GM18519 (cell line): ENCODE measurements at regions not wholly inside any gene's neighbourhood (a gene's known extent, or its start where the extent isn't known, plus 50 kb on each side); places are given as distances from the start of the nearest gene placed in this dataset.
A peak's percentile ranks its signal among the peaks of the same experiment; 100 is the strongest.
"Not testable (repeated sequence)": the region's sequence is repeated elsewhere in the genome, so short reads cannot be mapped to it uniquely, and the experiment has no call there.

Source experiments
- ATAC-seq: cut with Tn5 transposase; IDR thresholded peaks from one replicate; pipeline ENCODE4 v1.9.1; 2021; ENCODE audit warnings: mild to moderate bottlenecking, moderate library complexity; ENCODE audit not compliant: unreplicated experiment, low FRiP score

DNA sequence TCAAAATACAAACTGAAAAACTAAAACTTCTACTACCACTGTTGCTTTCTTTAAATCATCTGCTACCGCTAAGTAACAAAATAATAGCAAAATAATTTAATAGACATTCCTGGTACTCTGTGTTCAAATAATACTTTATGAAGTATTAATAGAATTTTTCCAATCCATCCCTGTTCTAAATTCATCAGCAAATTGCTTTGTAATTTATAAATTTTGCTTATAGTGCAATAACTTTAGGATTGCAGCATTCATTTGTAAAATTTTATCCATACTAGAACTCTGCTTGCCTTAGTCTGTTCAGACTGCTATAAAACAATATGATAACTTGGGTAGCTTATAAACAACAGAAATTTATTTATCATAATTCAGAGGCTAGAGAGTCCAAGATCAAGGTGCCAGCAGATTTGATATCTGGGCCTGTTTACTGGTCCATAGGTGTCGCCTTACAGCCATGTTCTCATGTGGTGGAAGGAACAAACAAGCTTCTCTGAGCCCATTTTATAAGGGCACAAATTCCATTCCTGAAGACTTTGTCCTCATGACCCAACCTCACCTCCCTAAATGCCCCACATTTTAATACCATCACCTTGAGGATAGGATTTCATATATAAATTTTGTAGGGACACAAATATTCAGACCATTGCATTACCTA lies 415.1 kb upstream of the MAP2 start:
- ATAC-seq, result no peak

DNA sequence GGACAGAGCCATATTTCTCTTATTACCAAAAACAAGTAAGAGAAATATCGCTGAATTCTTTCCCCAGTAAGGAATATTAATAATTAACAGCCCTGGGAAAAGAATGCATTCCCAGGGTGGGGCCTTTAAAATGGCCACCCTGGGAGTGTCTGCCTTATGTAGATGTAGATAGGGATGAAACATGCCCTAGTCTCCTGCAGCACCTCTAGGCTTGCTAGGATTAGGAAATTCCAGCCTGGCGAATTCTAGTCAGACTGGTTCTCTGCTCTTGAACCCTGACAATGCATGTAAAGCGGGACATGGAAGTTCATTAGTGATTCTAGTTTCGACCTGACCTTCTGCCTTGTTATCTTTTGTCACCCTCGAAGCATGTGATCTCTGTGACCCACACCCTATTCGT lies 405.2 kb upstream of the MAP2 start:
- ATAC-seq, result not testable (repeated sequence)

DNA sequence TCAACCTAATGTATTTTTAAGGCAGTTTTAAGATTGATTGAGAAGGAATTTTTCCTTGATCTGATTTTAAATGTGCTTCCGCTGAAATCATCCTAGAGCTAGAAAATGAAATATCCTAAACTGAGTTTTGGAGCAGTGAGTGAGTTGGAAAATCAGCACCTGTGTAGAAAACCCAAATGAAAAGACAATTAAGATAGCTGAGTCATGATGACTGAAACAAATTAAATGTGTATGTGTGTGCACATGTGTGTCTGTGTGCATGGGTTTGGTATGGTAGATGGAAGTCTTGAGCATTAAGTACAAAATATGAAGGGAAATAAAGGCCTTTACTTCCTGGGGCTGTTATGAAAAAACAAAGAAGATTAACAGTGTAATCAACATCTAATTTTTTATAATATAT lies 394.6 kb upstream of the MAP2 start:
- no peak for ATAC-seq

DNA sequence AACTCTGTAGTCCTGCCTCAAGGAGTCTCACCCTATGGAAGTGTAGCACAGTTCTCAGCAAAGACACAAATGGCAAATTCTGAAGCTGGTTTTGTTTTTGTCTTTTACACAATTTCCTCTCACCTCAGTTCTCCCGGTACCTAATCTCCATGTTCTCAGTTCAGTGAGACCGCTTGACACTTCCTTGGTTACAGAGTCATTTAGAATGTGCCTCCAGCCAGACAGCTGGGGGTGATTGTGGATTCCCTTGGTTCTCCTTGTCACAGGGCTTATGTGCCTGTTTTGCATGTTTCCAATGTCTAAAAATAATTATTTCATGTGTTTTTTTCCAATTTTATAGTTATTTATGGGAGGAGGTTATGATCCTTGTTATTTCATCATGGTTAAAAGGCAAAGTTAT lies 379.5 kb upstream of the MAP2 start:
- no peak for ATAC-seq

DNA sequence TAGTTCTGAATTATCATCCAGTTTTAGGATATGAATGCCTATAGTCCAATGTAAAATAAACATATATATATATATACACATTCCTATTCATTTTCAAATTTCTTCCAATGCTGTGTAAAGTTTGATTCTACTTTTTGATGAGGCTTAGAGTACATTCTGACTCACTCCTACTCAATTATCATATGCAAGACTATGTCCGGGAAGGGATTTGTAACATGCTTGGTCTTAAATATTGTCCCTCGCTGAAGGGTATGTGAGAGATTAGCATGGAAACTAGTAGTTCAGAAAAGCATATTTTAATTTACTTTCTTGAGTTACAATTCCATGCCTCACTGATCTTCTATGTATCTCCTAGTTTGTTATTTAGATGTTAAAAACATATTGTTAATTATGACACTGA lies 377.7 kb upstream of the MAP2 start:
- ATAC-seq, result no peak

DNA sequence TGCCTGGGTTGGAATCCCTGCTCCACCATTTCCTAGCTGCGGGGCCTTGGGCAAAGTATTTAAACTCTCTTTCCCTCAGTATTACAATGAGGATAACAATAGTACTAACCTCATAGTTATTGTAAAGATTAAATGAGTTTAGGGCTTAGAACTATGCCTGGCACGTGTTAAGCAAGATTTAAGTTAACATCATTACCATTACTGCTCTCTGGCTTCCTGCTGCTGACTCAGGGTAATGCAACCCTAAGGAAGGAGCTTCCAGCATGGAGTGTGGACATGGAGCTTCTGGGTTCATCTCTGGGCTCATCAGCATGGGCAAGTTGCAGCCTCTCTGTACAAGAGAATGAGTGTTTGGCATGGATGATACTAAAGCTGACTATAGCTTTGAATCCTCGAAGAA lies 374.2 kb upstream of the MAP2 start:
- ATAC-seq, result no peak

DNA sequence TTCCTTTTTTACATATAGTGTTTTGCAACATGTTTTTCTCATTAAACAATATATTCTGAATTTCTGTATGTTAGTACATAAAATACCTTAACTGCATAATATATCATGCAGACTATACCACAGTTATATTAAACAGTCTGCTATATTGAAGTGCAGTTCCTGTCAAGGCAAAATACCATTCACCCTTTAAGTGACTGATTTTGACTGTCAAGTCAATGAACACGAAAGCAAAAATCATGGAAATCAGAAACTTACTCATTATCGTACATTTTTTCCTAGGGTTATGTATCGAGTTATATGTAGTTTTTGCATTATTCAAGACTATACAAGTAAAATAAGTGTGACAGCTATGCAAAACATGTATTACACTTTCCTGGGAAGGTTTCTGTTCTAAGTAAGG lies 361.6 kb upstream of the MAP2 start:
- no peak for ATAC-seq

DNA sequence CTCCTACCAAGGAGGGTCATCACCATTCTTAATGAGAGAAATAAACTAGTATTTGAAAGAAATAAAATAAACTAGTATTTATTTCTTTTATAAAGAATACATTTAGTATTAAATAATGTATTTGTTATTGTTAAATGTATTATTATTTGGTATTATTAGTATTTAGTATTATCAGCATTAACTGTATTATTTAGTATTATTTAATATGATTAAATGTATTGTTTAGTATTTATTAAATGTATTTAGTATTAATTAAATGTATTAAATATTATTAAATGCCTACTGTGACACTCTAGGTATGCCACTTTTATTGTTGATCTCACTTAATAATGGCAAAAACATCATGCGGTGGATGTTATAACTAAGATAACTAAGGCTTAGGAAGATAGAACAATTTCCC lies 353.6 kb upstream of the MAP2 start:
- no peak for ATAC-seq

DNA sequence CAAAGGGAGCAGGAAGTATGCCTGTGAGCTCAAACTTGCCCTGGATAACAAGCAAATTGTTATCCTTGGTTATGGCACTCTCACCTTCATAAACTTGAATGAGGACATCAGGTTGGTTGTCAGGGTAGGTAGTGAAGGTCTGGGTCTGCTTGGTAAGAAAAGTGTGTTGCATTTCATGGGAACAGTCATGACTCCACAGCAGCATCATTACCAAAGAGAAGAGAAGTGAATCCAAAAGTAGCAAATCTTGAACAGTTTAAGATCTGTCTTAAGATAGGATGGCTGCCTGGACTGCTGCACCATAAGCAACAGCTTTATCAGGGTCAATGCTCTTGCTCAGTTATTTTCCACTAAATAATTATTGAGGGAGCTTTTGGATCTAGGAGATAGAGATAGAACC lies 350.7 kb upstream of the MAP2 start:
- no peak for ATAC-seq

DNA sequence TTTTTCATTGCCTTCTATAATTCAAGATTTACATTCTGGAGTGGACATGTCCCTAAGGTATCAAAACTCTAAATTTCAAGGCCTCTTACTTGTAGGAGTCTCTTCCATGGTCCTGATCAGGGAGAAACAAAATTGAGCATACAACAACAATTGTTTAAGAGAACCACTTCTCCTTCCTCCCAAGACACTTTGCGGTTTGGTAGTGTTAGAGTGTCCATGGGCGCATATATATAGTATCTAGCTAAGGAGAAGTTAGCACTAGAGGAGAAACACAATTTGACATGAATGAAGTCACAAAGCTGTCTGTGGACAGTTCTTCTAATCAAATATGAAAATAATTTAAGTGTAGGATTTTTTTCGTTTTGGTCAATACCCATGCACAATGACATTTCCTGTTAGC lies 349.1 kb upstream of the MAP2 start:
- ATAC-seq, result no peak

DNA sequence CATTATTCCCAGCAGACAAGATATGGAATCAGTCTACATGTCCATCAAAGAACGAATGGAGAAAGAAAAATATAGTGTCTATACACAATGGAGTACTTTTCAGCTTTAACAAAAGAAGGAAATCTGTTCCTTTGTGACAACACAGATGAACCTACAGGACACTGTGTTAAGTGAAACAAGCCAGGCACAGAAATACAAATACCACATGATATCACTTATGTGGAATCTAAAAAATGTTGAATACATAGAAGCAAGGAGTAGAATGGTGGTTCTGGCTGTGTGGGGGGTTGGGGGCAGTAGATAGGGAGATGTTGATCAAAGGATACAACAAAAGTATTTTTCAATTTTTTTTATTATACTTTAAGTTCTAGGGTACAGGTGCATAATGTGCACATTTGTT lies 347.7 kb upstream of the MAP2 start:
- ATAC-seq, result no peak

DNA sequence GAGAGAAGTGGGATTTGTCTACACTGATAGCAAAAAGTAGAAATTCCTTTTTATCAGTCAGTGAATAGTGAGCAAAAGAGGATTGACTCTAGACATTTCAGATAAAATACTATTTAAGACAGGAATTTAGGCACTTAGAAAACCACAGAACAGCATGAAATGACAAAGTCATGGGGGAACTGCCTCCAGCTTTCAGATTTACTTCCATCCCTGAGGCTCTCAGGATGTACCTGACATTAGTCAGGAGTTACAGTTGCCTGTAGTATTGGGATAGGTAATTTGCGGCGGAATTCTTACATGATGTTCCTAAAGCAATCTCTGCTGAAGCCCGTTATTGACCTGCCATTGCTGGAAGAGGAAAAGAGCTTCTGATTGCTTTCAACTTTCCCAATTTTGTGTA lies 337.1 kb upstream of the MAP2 start:
- no peak for ATAC-seq

DNA sequence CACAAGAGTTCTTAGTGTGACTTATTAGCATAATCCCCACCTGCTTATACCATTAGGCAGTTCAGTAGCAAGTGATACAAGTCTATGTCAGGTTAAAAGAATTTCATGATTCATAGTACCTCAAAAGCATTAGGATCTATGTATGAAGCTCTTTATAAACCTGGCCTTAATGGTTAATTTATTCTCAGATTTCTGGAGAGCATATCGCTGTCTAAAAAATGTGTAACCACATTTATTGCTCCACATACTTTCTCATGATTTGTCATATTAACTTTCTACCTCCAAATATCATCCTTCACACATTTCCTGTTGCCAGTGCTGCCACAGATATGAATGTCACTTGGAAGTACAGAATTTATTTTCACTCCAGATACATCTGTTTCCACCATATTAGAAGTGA lies 332.8 kb upstream of the MAP2 start:
- ATAC-seq, result no peak

DNA sequence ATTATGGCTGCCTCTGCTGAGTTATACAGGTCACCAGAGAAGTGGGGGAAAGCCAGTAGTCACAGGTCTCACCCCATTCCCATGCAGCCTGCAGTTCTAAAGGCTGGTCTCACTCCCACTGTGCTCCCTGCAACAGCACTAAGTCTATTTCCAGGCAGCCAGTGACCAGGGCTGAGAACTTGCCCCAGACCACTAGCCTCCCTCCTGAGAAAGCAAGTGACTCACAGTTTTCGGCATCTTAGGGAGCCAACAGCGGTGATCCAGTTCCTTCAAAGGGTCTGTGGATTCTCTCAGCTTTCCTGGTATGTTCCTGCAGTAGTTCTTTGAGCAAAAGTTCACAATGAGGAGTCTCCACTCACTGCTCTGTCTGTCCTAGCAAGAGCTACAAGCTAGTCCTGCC lies 329.6 kb upstream of the MAP2 start:
- ATAC-seq, result no peak

DNA sequence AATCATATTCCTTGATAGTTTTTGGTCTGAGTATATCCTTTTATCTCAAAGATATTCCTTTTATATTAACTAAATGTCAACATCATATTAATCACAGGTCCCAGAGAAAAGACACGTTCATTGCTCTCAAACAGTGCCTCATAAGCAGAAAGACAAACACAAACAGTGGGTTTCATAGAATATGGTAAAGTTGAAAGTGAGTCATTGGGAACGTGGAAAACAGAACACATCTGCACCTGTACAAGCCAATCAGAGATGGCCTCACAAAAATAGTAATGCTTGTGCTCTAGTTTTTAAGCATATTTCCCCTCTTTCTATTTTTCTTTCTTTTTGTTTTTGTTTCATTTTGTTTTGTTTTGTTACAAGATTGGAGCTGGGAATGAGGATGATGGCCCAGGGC lies 328.4 kb upstream of the MAP2 start:
- no peak for ATAC-seq

DNA sequence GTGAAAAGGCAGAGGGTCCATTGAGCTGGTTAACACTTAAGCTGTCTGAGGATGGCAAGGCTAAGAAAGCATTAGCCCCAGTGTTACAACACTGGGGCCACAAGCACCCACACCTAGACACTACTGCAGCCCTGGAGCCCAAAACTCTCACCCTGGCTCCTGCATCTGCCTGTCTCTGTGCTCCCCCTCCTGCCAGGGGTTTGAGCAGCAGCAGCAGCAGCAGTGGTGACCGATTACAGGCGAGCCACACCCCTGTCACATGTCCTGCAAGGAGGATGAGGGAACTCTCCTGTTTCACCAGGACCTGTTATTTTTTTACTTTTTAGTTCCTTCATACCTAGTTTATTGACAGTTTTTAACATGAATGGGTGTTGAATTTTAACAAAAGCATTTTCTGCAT lies 326.7 kb upstream of the MAP2 start:
- ATAC-seq, result no peak

DNA sequence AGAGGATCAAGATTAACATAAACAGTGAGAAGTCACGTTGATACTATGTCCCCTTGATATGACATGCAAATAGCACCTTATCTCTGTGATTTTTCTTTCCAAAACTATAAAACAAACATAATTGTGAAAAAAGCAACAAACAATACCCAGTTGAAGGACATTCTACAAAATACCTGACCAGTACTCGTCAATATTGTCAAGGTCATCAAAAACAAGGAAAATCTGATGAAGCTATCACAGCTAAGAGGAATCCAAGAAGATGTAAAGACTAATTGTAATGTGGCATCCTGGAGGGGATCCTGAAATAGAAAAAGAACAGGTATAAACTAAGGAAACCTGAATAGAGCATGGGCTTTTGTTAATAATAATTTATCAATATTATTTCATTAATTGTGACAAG lies 321.5 kb upstream of the MAP2 start:
- no peak for ATAC-seq

DNA sequence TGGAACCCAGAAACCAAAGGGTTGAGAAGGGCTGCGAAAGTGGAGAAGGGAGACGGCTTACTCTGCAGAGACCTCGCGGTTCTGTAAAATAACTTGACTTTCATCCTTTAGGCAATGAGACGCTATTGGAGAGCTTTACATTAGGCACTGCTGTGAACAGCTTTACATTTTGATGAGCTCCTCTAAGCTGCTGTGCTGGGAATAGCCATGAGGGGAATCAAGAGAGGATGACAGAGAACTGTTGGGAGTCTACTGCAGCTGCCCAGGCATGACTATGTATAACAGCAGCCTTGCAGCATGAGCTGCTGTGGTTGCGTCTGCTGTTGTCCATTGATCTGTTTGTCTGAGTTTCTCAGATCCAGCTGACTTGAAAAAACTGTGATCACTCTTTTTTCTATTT lies 310.8 kb upstream of the MAP2 start:
- ATAC-seq, result no peak

DNA sequence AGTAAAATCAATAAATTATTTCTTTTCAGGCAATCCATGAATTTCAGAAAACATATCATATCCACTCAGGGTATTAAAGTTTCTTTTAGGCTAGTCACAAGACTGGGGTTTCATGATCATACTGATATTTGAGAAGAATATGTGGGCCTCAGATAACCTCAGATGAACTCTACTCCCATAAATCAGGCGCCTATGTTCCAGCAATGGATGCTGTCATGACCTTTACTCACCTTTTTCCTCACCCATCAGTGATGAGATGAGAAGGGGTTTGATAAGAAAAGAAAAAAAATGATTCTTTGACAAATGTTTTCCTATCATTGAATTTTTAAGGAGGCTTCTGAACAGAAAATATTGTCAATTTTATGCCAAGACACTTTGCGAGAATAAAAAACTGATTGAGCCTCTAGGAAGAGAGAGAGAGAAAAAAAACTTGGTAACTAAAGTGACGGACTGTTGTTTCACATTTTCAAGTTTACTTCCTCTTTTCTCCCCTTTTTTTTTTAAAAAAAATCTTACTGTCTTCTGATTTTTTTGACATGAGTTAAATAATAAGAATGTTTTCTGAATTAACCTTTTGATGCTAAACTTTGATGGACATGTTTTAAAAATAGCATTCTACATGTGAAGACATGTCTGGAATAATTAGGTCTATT lies 309.1 kb upstream of the MAP2 start:
- no peak for ATAC-seq

DNA sequence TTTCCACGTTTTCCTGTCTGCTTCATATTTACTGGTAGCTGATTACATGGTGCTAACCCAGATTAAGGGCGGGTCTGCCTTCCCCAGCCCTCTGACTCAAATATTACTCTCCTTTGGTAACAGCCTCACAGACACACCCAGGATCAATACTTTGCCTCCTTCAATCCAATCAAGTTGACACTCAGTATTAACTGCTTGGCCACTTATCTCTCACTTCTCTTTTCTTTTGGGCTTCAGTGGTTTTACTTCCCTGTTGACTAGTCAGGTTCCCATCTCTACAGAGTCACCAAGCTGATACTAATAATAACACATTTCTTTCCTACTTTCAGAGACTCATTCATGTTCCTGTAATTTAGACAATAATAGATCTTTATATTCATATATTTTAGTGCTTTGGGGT lies 302.2 kb upstream of the MAP2 start:
- peak; percentile 97 for ATAC-seq

DNA sequence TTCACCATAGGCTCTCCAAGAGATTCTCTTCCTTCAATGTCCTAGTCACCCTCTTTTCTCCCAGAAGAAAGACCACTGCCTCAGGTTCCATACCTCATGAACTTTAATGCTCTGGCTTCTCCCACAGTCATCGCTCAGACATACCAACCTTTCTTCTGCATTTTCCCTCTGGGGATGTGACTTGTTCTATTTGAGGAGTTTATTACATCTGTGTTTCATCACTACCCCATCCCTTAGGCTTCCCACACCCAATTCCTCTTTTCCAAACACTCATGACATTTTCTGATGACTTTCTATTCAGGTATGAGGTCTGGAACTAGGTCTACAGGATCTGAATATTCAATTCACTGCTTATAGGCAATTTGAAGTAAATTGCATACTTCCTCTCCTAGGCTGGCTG lies 298.6 kb upstream of the MAP2 start:
- no peak for ATAC-seq

DNA sequence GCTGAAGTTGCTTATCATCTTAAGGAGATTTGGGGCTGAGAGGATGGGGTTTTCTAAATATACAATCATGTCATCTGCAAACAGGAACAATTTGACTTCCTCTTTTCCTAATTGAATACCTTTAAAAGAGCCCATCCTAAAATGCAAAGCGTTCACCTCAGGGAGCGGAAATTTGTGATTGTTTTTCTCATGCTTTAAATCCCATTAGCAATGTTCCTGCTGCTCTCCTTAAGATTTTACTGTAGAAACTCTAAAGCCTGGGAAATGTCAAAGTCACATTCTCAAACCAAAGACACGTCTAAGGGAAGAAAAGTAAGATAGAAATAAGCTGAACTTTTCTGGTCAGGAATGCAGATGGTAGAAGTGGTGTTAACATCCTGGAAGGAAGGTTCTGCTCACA lies 285.8 kb upstream of the MAP2 start:
- ATAC-seq, result no peak

DNA sequence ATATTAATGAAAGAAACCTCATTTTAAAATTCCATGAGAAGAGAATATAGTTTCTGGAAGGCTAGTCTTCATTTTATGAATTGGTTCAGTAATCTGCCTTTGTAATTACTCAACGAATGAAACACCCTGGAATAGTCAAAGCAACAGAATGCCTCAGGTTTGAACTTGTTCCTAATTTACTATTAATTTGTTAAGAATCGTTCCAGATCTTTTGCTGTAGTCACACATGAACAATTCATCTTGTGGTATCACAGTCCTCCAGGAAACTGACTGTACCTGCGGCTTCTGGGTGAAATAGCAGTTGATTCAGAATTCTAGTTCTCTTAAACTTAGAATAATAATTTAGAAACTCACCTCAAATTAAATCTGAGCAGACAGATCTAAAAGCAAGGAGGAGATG lies 282.7 kb upstream of the MAP2 start:
- no peak for ATAC-seq
